Breast epithelium (tissue), 4 donors: ENCODE measurements at regions not wholly inside any gene's neighbourhood (a gene's known extent, or its start where the extent isn't known, plus 50 kb on each side); places are given as distances from the start of the nearest gene placed in this dataset.

Source experiments
- DNase-seq, 2 donors: peaks; one replicate each; pipeline ENCODE4 v3.0.0-alpha.2; 2019; ENCODE audit warnings: low spot score in 2 of 2
- H3K27ac ChIP-seq, 2 donors: fragments of 200-600 bp; sonication (generic) in 1 of 2; one replicate each; pipeline ENCODE4 v1.5.1; 2016 to 2019; ENCODE audit warnings: mild to moderate bottlenecking in 1 of 2
- H3K27me3 ChIP-seq, 2 donors: fragments of 200-600 bp; sonication (generic) in 1 of 2; one replicate each; pipeline versions ENCODE4 v1.5.1 to v1.6.0; 2017 to 2019; ENCODE audit warnings: control low read depth in 1 of 2, mild to moderate bottlenecking in 1 of 2
- H3K36me3 ChIP-seq: fragments of 200-600 bp; one replicate; pipeline ENCODE4 v1.5.1; 2019
- H3K4me1 ChIP-seq, 2 donors: fragments of 200-600 bp; sonication (generic); one replicate each; pipeline ENCODE4 v1.5.1; 2016 to 2019; ENCODE audit warnings: control low read depth in 1 of 2
- H3K4me3 ChIP-seq, 3 donors: fragments of 200-600 bp; sonication (generic); 1 replicate in 2 of 3; 2 replicates in 1 of 3; pipeline ENCODE4 v1.5.1; 2016 to 2019; ENCODE audit warnings: mild to moderate bottlenecking in 3 of 3, moderate library complexity in 2 of 3
- H3K9me3 ChIP-seq, 2 donors: fragments of 200-600 bp; sonication (generic) in 1 of 2; one replicate each; pipeline ENCODE4 v1.5.1; 2016 to 2019; ENCODE audit warnings: control low read depth in 1 of 2
- POLR2A ChIP-seq: fragments of 450-650 bp; IDR thresholded peaks from one replicate; pipeline ENCODE4 v1.6.1; 2016; ENCODE audit warnings: antibody characterized with exemption, mild to moderate bottlenecking, moderate library complexity
- POLR2AphosphoS5 ChIP-seq, 3 donors: sonication (generic); formaldehyde crosslinking; IDR thresholded peaks; one replicate each; pipeline ENCODE4 v1.6.1; 2017; ENCODE audit warnings: antibody characterized with exemption in 3 of 3
- intact Hi-C: fragments of 100-400 bp; cut with DNase I; formaldehyde crosslinking; loops from one replicate; pipeline ENCODE4 v1.15.1; 2023; ENCODE audit warnings: low total_unique reads
- TF ChIP-seq, protein P1 (sequence below), 3 donors: fragments of 450-650 bp; IDR thresholded peaks; one replicate each; pipeline ENCODE4 v1.5.1; 2016 to 2017; ENCODE audit warnings: antibody characterized with exemption in 3 of 3, mild to moderate bottlenecking in 3 of 3, moderate library complexity in 3 of 3

DNA sequence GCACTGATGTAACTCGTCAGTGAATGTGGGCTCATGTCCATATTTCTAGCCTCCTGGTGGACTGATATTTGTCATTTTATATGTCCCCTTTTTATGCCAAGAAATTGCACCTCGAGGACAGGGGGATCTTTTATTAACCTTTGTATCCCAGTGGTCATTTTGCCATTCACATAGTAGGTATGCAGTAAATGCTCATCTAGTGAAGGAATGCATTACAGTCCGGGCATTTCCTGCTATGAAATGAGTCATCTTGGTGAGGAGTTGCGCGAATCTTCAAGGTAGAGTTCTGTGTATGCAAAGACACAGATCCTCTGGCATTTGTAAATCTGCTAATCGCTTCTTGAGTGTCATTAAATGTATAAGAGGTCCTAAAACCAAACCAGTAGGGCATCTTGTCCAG is 755.5 kb upstream of the ADAMTS16 start:
- no peak for DNase-seq
- no peaks in the 10 kb centered on the region for H3K27me3 ChIP-seq
- H3K4me1 ChIP-seq, result no peaks in the 10 kb centered on the region
- intact Hi-C loops, result no loop called here
- H3K36me3 ChIP-seq, result no peaks in the 10 kb centered on the region
- no peaks in the 10 kb centered on the region for H3K9me3 ChIP-seq
- peak overlapping the region in 1 of 2 donors; percentile 38 for H3K27ac ChIP-seq
- TF ChIP-seq, protein P1, sequence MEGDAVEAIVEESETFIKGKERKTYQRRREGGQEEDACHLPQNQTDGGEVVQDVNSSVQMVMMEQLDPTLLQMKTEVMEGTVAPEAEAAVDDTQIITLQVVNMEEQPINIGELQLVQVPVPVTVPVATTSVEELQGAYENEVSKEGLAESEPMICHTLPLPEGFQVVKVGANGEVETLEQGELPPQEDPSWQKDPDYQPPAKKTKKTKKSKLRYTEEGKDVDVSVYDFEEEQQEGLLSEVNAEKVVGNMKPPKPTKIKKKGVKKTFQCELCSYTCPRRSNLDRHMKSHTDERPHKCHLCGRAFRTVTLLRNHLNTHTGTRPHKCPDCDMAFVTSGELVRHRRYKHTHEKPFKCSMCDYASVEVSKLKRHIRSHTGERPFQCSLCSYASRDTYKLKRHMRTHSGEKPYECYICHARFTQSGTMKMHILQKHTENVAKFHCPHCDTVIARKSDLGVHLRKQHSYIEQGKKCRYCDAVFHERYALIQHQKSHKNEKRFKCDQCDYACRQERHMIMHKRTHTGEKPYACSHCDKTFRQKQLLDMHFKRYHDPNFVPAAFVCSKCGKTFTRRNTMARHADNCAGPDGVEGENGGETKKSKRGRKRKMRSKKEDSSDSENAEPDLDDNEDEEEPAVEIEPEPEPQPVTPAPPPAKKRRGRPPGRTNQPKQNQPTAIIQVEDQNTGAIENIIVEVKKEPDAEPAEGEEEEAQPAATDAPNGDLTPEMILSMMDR (IDR thresholded peaks at IDR 0.05), result peak in 1 of 3 donors; percentile 22
- no peak for TF ChIP-seq POLR2A
- no peak overlapping the region for H3K4me3 ChIP-seq

DNA sequence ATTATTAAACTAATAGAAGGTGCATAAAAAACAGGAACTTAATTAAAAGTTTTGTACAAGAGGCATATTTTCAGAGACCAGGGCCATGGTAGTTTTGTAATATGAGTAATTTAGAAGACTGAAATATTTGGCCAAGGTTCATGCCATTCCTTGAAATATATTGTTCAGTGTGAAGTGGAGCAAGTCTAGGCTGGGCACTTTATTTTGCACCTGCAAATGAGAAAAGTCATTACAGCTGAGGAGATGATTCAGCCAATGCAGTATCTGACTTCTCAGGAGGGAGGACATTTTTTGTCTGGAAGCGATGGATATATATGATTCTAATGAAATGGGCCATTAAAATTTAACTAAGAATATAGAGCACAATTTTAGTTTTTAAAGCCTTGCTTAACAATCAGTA is 754.0 kb upstream of the ADAMTS16 start:
- Histone ChIP-seq H3K36me3 (no peaks in the 10 kb centered on the region), H3K9me3 (no peaks in the 10 kb centered on the region), H3K4me1 (no peaks in the 10 kb centered on the region), H3K27me3 (no peaks in the 10 kb centered on the region), H3K4me3 (no peak overlapping the region), H3K27ac (peak overlapping the region; percentile 59 to 86)
- DNase-seq, result no peak
- intact Hi-C loops, result no loop called here
- TF ChIP-seq POLR2A (no peak), POLR2AphosphoS5 (IDR thresholded peaks at IDR 0.05) (no peak)
- TF ChIP-seq, protein P1 (IDR thresholded peaks at IDR 0.05), result no peak

DNA sequence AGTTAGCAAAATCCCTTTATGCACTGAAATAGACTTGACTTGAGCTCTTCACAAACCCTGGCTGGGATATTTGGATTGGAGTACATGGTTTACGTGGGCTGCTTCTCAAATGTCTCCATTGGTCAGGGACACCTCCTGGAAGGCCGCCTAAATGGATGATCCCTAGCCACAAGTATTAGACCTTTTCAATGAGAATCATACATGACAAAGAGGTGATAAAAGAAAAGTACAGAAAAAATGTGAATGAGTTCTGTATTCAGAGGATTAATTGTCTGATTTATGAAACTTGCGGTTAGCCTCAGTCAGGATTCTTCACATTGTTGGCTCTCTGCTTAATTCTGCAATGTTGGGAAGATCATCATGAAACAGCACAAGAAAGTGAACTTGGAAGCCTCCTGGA is 752.8 kb upstream of the ADAMTS16 start:
- TF ChIP-seq POLR2AphosphoS5 (IDR thresholded peaks at IDR 0.05), result peak in 1 of 3 donors; percentile 39
- TF ChIP-seq, protein P1 (IDR thresholded peaks at IDR 0.05), result no peak
- no peaks in the 10 kb centered on the region for H3K27me3 ChIP-seq
- DNase-seq, result peak in 1 of 2 donors; percentile 90
- H3K9me3 ChIP-seq, result no peaks in the 10 kb centered on the region
- no peak overlapping the region for H3K4me3 ChIP-seq
- H3K27ac ChIP-seq, result peak overlapping the region in 1 of 2 donors; percentile 49
- no peaks in the 10 kb centered on the region for H3K4me1 ChIP-seq
- intact Hi-C loops, result no loop called here
- H3K36me3 ChIP-seq, result no peaks in the 10 kb centered on the region

DNA sequence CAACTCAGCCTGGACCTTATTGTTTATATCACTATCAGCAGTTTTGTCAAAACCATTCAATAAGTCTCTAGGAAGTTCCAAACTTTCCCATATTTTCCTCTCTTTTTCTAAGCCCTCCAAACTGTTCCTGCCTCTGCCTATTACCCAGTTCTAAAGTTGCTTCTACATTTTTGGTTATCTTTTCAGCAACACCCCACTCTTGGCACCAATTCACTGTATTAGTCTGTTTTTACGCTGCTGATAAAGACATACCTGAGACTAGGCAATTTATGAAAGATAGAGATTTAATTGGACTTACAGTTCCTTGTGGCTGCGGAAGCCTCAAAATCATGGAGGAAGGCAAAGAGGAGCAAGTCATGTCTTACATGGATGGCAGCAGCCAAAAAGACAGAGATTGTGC is 744.4 kb upstream of the ADAMTS16 start:
- Histone ChIP-seq H3K4me1 (no peaks in the 10 kb centered on the region), H3K36me3 (no peaks in the 10 kb centered on the region), H3K9me3 (peaks cover 7% of the 10 kb centered on the region in 2 donors), H3K4me3 (no peak overlapping the region), H3K27me3 (no peaks in the 10 kb centered on the region), H3K27ac (no peak overlapping the region)
- TF ChIP-seq POLR2A, result no peak
- TF ChIP-seq, protein P1 (IDR thresholded peaks at IDR 0.05), result no peak
- TF ChIP-seq POLR2AphosphoS5 (IDR thresholded peaks at IDR 0.05), result no peak
- DNase-seq, result no peak
- intact Hi-C loops, result no loop called here

DNA sequence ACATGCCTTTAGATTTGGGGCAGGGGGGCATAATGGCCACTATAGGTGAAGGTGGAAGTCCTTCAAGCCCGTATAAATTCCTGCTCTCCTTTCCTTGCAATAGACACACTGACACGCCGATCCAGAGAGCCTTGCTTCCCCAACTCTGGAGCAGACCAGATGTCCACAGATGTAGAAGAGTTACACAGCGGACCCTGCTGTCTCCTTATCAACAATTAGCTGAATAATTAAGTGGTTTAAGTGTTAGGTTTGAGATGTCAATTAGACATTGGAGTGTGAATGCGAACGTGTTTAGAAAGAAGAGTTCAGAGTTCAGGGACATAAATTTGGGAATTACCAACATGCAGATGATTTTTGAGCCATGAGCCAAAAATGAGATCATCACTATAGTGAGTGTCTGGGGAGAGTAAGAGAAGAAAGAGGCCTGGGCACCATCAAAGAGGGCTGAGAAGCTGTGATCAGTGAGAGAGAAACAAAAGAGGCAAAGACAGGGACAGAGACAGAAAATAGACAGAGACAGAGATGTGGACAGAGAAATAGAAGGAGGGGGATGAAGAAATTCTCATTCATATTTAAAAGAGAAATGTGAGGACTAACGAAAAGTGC is 734.4 kb upstream of the ADAMTS16 start:
- no peaks in the 10 kb centered on the region for H3K9me3 ChIP-seq
- no peaks in the 10 kb centered on the region for H3K4me1 ChIP-seq
- intact Hi-C loops, result no loop called here
- no peak for DNase-seq
- H3K4me3 ChIP-seq, result no peak overlapping the region
- no peaks in the 10 kb centered on the region for H3K36me3 ChIP-seq
- no peak for TF ChIP-seq POLR2A
- no peak for TF ChIP-seq POLR2AphosphoS5 (IDR thresholded peaks at IDR 0.05)
- TF ChIP-seq, protein P1 (IDR thresholded peaks at IDR 0.05), result no peak
- no peak overlapping the region for H3K27ac ChIP-seq
- no peaks in the 10 kb centered on the region for H3K27me3 ChIP-seq
